ENCODE measurements at regions not wholly inside any gene's neighbourhood (a gene's known extent, or its start where the extent isn't known, plus 50 kb on each side); places are given as distances from the start of the nearest gene placed in this dataset.

GRCh38 chrX:94216738-94217137 is 542.7 kb downstream of the FAM133A start:
- TF ChIP-seq CTCF (IDR thresholded peaks at IDR 0.05), result no peak

GRCh38 chrX:94252211-94252610 is 578.2 kb downstream of the FAM133A start:
- no peak for TF ChIP-seq CTCF (IDR thresholded peaks at IDR 0.05)

- no peak for TF ChIP-seq CTCF (IDR thresholded peaks at IDR 0.05)
Measured at GRCh38 chrX:94256396-94256795, 582.4 kb downstream of the FAM133A start.

- TF ChIP-seq CTCF (IDR thresholded peaks at IDR 0.05), result no peak
Measured at GRCh38 chrX:94265323-94265722, 591.3 kb downstream of the FAM133A start.

GRCh38 chrX:94288325-94288724 is 614.3 kb downstream of the FAM133A start:
- TF ChIP-seq CTCF (IDR thresholded peaks at IDR 0.05), result no peak

GRCh38 chrX:94288972-94289371 is 615.0 kb downstream of the FAM133A start:
- TF ChIP-seq CTCF (IDR thresholded peaks at IDR 0.05), result no peak

GRCh38 chrX:94302446-94302845 is 628.4 kb downstream of the FAM133A start:
- TF ChIP-seq CTCF (IDR thresholded peaks at IDR 0.05), result no peak

- no peak for TF ChIP-seq CTCF (IDR thresholded peaks at IDR 0.05)
Measured at GRCh38 chrX:94329182-94329581, 655.2 kb downstream of the FAM133A start.

All from LNCAP (cell line).